ENCODE measurements at regions not wholly inside any gene's neighbourhood (a gene's known extent, or its start where the extent isn't known, plus 50 kb on each side); places are given as distances from the start of the nearest gene placed in this dataset.
A peak's percentile ranks its signal among the peaks of the same experiment; 100 is the strongest.

DNA sequence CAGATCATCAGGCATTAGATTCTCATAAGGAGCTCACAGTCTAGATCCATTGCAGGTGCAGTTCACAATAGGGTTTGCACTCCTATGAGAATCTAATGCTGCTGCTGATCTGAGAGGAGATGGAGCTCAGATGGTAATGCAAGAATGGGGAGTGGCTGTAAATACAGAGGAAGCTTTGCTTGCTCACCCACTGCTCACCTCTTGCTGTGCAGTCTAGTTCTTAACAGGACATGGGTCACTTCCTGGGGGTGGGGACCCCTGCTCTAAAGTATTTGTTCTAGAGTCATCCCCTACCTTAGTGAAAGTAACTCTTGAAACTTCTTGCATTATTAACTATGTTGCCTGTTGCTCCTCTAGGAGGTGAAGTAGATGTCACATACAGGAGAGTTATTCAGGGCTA lies 171.3 kb upstream of the PARD3B start:
- Histone ChIP-seq H3K4me2 (ENCODE audit: low read depth, low read length) (no peak overlapping the region), H3K27me3 (replicated peaks; ENCODE audit: insufficient read depth, low read length) (no peaks in the 10 kb centered on the region), H4K20me1 (ENCODE audit: insufficient read depth, low read length) (no peaks in the 10 kb centered on the region), H2AFZ (ENCODE audit: low read length) (no peak overlapping the region), H3K4me3 (ENCODE audit: low read length) (no peak overlapping the region), H3K36me3 (replicated peaks; ENCODE audit: insufficient read depth, low read length) (no peaks in the 10 kb centered on the region), H3K9ac (ENCODE audit: low read length) (no peak overlapping the region), H3K27ac (ENCODE audit: low read length) (no peak overlapping the region), H3K4me1 (ENCODE audit: low read length) (no peaks in the 10 kb centered on the region), H3F3A (ENCODE audit: insufficient read depth, low read length) (no peaks in the 10 kb centered on the region), H3K79me2 (ENCODE audit: low read length) (no peaks in the 10 kb centered on the region), H3K9me2 (replicated peaks; ENCODE audit: insufficient read depth, low read length) (no peaks in the 10 kb centered on the region), H3K9me3 (replicated peaks; ENCODE audit: insufficient read depth, low read length) (no peaks in the 10 kb centered on the region)
- no peak for TF ChIP-seq EZH2phosphoT487 (IDR thresholded peaks at IDR 0.05; ENCODE audit: low read length)
- TF ChIP-seq, protein P1, sequence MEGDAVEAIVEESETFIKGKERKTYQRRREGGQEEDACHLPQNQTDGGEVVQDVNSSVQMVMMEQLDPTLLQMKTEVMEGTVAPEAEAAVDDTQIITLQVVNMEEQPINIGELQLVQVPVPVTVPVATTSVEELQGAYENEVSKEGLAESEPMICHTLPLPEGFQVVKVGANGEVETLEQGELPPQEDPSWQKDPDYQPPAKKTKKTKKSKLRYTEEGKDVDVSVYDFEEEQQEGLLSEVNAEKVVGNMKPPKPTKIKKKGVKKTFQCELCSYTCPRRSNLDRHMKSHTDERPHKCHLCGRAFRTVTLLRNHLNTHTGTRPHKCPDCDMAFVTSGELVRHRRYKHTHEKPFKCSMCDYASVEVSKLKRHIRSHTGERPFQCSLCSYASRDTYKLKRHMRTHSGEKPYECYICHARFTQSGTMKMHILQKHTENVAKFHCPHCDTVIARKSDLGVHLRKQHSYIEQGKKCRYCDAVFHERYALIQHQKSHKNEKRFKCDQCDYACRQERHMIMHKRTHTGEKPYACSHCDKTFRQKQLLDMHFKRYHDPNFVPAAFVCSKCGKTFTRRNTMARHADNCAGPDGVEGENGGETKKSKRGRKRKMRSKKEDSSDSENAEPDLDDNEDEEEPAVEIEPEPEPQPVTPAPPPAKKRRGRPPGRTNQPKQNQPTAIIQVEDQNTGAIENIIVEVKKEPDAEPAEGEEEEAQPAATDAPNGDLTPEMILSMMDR (IDR thresholded peaks at IDR 0.05; ENCODE audit: low read length), result no peak
- no peak for TF ChIP-seq EZH2 (optimal IDR thresholded peaks at IDR 0.05; ENCODE audit: low read depth, low read length)
- no peak for DNase-seq

- no peaks in the 10 kb centered on the region for H3K9me2 ChIP-seq (replicated peaks; ENCODE audit: insufficient read depth, low read length)
- peak; percentile 26 for DNase-seq
- 0 out of 2 replicates have a peak overlapping the region, but pooled peaks have one; percentile 1 for H3K4me2 ChIP-seq (ENCODE audit: low read depth, low read length)
- TF ChIP-seq EZH2phosphoT487 (IDR thresholded peaks at IDR 0.05; ENCODE audit: low read length), result no peak
- TF ChIP-seq, protein P1 (IDR thresholded peaks at IDR 0.05; ENCODE audit: low read length), result no peak
- H3K79me2 ChIP-seq (ENCODE audit: low read length), result no peaks in the 10 kb centered on the region
- peaks cover 14% of the 10 kb centered on the region; the same call in 1 of the 2 replicates for H3K4me1 ChIP-seq (ENCODE audit: low read length)
- H3F3A ChIP-seq (ENCODE audit: insufficient read depth, low read length), result no peaks in the 10 kb centered on the region
- no peak overlapping the region for H3K4me3 ChIP-seq (ENCODE audit: low read length)
- no peaks in the 10 kb centered on the region for H3K9me3 ChIP-seq (replicated peaks; ENCODE audit: insufficient read depth, low read length)
- no peaks in the 10 kb centered on the region for H3K36me3 ChIP-seq (replicated peaks; ENCODE audit: insufficient read depth, low read length)
- peak overlapping the region; percentile 22 for H2AFZ ChIP-seq (ENCODE audit: low read length)
- no peaks in the 10 kb centered on the region for H3K27me3 ChIP-seq (replicated peaks; ENCODE audit: insufficient read depth, low read length)
- no peak overlapping the region for H3K9ac ChIP-seq (ENCODE audit: low read length)
- no peak overlapping the region for H3K27ac ChIP-seq (ENCODE audit: low read length)
- no peaks in the 10 kb centered on the region for H4K20me1 ChIP-seq (ENCODE audit: insufficient read depth, low read length)
Observed at GRCh38 chr2:204380141-204380881, 165.0 kb upstream of the PARD3B start.

DNA sequence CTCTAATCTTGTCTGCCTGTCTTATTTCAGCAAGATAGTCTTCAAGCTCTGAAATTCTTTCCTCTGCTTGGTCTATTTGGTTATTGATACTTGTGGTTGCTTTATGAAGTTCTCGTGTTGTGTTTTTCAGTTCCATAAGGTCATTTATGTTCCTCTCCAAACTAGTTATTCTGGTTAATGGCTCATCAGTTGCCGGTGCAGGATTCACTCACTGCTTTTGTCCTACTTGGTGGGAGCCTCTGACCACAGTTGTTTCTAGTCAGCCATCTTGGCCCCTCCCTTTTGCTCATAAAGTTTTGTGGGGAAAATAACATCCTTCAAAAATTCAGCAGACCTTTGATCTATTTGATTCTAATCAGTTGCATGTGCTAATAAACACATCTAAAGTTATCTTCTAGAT lies 158.6 kb upstream of the PARD3B start:
- no peaks in the 10 kb centered on the region for H3K36me3 ChIP-seq (replicated peaks; ENCODE audit: insufficient read depth, low read length)
- no peaks in the 10 kb centered on the region for H3K27me3 ChIP-seq (replicated peaks; ENCODE audit: insufficient read depth, low read length)
- H2AFZ ChIP-seq (ENCODE audit: low read length), result no peak overlapping the region
- no peak overlapping the region for H3K9ac ChIP-seq (ENCODE audit: low read length)
- no peaks in the 10 kb centered on the region for H4K20me1 ChIP-seq (ENCODE audit: insufficient read depth, low read length)
- no peak for TF ChIP-seq EZH2phosphoT487 (IDR thresholded peaks at IDR 0.05; ENCODE audit: low read length)
- TF ChIP-seq, protein P1 (IDR thresholded peaks at IDR 0.05; ENCODE audit: low read length), result no peak
- TF ChIP-seq EZH2 (optimal IDR thresholded peaks at IDR 0.05; ENCODE audit: low read depth, low read length), result no peak
- H3K4me2 ChIP-seq (ENCODE audit: low read depth, low read length), result no peak overlapping the region
- H3K9me2 ChIP-seq (replicated peaks; ENCODE audit: insufficient read depth, low read length), result no peaks in the 10 kb centered on the region
- no peaks in the 10 kb centered on the region for H3K9me3 ChIP-seq (replicated peaks; ENCODE audit: insufficient read depth, low read length)
- H3F3A ChIP-seq (ENCODE audit: insufficient read depth, low read length), result no peaks in the 10 kb centered on the region
- H3K79me2 ChIP-seq (ENCODE audit: low read length), result no peaks in the 10 kb centered on the region
- no peak overlapping the region for H3K4me3 ChIP-seq (ENCODE audit: low read length)
- no peak overlapping the region for H3K27ac ChIP-seq (ENCODE audit: low read length)
- no peaks in the 10 kb centered on the region for H3K4me1 ChIP-seq (ENCODE audit: low read length)
- DNase-seq, result no peak
